ENCODE measurements at regions not wholly inside any gene's neighbourhood (a gene's known extent, or its start where the extent isn't known, plus 50 kb on each side); places are given as distances from the start of the nearest gene placed in this dataset.

DNA sequence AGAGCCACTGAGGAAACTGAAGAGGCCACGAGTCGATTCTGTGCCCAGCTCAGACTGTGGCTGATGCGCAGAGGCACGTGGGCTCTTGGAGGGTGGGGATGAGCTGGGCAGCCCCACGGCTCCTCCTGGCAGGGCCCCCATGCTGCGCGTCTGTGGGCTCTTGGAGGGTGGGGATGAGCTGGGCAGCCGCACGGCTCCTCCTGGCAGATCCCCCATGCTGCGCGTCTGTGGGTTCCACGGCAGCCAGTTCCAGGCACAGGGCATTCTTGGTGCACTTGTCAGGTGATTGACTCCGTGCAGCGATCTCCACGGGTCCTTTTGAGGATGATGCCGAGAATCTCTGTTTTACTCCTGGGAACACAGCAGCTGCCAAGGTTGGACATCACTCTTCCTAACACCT, 138.1 kb upstream of the ZNF236 start:
- ATAC-seq: no peak
- TF ChIP-seq RARB (CRISPR knock-in tag; IDR thresholded peaks at IDR 0.05) (no peak), ESRRG (CRISPR knock-in tag; IDR thresholded peaks at IDR 0.05) (no peak), OSR1 (CRISPR knock-in tag; IDR thresholded peaks at IDR 0.05) (no peak), ZNF565 (CRISPR knock-in tag; conservative IDR thresholded peaks at IDR 0.05; ENCODE audit: low read depth) (no peak), ZNF70 (CRISPR knock-in tag; IDR thresholded peaks at IDR 0.05) (no peak), GLIS3 (CRISPR knock-in tag; IDR thresholded peaks at IDR 0.05) (no peak), TOX (CRISPR knock-in tag; IDR thresholded peaks at IDR 0.05; ENCODE audit: borderline replicate concordance) (no peak), ZNF8 (CRISPR knock-in tag; IDR thresholded peaks at IDR 0.05) (no peak), ZC3H10 (CRISPR knock-in tag; IDR thresholded peaks at IDR 0.05) (no peak), TCF4 (CRISPR knock-in tag; IDR thresholded peaks at IDR 0.05; ENCODE audit: borderline replicate concordance) (no peak)
- TF ChIP-seq, protein P1, sequence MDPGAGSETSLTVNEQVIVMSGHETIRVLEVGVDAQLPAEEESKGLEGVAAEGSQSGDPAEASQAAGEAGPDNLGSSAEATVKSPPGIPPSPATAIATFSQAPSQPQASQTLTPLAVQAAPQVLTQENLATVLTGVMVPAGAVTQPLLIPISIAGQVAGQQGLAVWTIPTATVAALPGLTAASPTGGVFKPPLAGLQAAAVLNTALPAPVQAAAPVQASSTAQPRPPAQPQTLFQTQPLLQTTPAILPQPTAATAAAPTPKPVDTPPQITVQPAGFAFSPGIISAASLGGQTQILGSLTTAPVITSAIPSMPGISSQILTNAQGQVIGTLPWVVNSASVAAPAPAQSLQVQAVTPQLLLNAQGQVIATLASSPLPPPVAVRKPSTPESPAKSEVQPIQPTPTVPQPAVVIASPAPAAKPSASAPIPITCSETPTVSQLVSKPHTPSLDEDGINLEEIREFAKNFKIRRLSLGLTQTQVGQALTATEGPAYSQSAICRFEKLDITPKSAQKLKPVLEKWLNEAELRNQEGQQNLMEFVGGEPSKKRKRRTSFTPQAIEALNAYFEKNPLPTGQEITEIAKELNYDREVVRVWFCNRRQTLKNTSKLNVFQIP (CRISPR knock-in tag; IDR thresholded peaks at IDR 0.05; ENCODE audit: borderline replicate concordance, low read depth): no peak
- TF ChIP-seq, protein P2, sequence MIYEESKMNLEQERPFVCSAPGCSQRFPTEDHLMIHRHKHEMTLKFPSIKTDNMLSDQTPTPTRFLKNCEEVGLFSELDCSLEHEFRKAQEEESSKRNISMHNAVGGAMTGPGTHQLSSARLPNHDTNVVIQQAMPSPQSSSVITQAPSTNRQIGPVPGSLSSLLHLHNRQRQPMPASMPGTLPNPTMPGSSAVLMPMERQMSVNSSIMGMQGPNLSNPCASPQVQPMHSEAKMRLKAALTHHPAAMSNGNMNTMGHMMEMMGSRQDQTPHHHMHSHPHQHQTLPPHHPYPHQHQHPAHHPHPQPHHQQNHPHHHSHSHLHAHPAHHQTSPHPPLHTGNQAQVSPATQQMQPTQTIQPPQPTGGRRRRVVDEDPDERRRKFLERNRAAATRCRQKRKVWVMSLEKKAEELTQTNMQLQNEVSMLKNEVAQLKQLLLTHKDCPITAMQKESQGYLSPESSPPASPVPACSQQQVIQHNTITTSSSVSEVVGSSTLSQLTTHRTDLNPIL (CRISPR knock-in tag; IDR thresholded peaks at IDR 0.05; ENCODE audit: low read depth): no peak
- TF ChIP-seq, protein P3, sequence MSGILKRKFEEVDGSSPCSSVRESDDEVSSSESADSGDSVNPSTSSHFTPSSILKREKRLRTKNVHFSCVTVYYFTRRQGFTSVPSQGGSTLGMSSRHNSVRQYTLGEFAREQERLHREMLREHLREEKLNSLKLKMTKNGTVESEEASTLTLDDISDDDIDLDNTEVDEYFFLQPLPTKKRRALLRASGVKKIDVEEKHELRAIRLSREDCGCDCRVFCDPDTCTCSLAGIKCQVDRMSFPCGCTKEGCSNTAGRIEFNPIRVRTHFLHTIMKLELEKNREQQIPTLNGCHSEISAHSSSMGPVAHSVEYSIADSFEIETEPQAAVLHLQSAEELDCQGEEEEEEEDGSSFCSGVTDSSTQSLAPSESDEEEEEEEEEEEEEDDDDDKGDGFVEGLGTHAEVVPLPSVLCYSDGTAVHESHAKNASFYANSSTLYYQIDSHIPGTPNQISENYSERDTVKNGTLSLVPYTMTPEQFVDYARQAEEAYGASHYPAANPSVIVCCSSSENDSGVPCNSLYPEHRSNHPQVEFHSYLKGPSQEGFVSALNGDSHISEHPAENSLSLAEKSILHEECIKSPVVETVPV (CRISPR knock-in tag; IDR thresholded peaks at IDR 0.05): no peak

DNA sequence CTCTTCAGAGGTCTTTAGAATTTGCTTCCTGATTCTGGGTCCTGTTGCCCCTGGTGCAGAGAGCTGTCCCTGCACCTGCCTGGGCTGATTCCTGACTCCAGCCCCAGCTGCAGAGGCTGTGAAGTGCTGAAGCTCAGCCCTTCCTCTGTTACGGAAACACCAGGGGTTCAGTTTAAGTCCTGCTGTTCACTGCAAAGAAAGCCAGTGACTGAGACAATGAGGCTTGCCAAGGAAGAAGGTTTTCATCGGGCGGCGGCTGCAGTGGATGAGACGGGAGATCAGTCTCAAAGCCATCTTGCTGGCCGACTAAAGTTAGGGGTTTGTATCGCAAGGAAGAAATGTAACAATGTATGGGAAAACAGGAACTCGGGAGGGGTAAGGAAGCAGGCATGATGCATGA, 142.4 kb upstream of the ZNF236 start:
- TF ChIP-seq OSR1 (CRISPR knock-in tag; IDR thresholded peaks at IDR 0.05) (no peak), ESRRG (CRISPR knock-in tag; IDR thresholded peaks at IDR 0.05) (no peak), TOX (CRISPR knock-in tag; IDR thresholded peaks at IDR 0.05; ENCODE audit: borderline replicate concordance) (no peak), ARNTL (CRISPR knock-in tag; IDR thresholded peaks at IDR 0.05; ENCODE audit: borderline replicate concordance, low read depth) (no peak), TCF4 (CRISPR knock-in tag; IDR thresholded peaks at IDR 0.05; ENCODE audit: borderline replicate concordance) (no peak), GLIS3 (CRISPR knock-in tag; IDR thresholded peaks at IDR 0.05) (no peak)
- TF ChIP-seq, protein P1 (CRISPR knock-in tag; IDR thresholded peaks at IDR 0.05; ENCODE audit: borderline replicate concordance, low read depth): no peak
- ATAC-seq: no peak

DNA sequence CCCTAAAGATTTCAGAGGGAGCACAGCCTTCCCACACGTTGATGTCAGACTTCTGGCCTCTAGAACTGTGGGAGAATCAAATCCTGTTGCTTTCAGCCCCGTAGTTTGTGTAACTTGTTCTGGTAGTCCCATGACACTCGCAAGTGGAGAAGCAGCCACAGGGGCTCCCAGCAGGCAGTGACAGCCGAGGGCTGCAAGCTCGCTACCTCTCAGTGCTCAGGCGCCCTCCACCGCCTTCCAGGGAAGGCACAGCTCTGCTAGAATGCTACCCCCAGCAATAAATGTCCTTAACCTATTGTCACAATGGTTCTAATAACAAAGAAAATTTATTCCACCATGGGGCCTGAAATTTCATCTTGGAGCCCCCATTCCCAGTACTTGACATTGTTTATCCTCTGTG, 143.1 kb upstream of the ZNF236 start:
- TF ChIP-seq, protein P2 (CRISPR knock-in tag; IDR thresholded peaks at IDR 0.05; ENCODE audit: low read depth): no peak
- TF ChIP-seq ZNF70 (CRISPR knock-in tag; IDR thresholded peaks at IDR 0.05) (no peak), ZNF565 (CRISPR knock-in tag; conservative IDR thresholded peaks at IDR 0.05; ENCODE audit: low read depth) (no peak), PPARA (CRISPR knock-in tag; IDR thresholded peaks at IDR 0.05; ENCODE audit: borderline replicate concordance) (no peak), CSDC2 (CRISPR knock-in tag; IDR thresholded peaks at IDR 0.05) (no peak), ISL1 (CRISPR knock-in tag; IDR thresholded peaks at IDR 0.05) (no peak), ARNTL (CRISPR knock-in tag; IDR thresholded peaks at IDR 0.05; ENCODE audit: borderline replicate concordance, low read depth) (no peak), ZC3H10 (CRISPR knock-in tag; IDR thresholded peaks at IDR 0.05) (no peak), RARB (CRISPR knock-in tag; IDR thresholded peaks at IDR 0.05) (no peak), TCF4 (CRISPR knock-in tag; IDR thresholded peaks at IDR 0.05; ENCODE audit: borderline replicate concordance) (no peak)
- TF ChIP-seq, protein P1 (CRISPR knock-in tag; IDR thresholded peaks at IDR 0.05; ENCODE audit: borderline replicate concordance, low read depth): no peak
- TF ChIP-seq, protein P3 (CRISPR knock-in tag; IDR thresholded peaks at IDR 0.05): no peak
- no peak for ATAC-seq

Data from SK-N-SH treated with all-trans-retinoic acid at 6 μM for 48 hours (cell line).